GM21526 (cell line): ENCODE measurements at regions not wholly inside any gene's neighbourhood (a gene's known extent, or its start where the extent isn't known, plus 50 kb on each side); places are given as distances from the start of the nearest gene placed in this dataset.
A peak's percentile ranks its signal among the peaks of the same experiment; 100 is the strongest.

Experiments used
- ATAC-seq: cut with Tn5 transposase; IDR thresholded peaks from one replicate; pipeline ENCODE4 v1.9.1; 2021; ENCODE audit warnings: moderate library complexity; ENCODE audit not compliant: unreplicated experiment, low FRiP score

DNA sequence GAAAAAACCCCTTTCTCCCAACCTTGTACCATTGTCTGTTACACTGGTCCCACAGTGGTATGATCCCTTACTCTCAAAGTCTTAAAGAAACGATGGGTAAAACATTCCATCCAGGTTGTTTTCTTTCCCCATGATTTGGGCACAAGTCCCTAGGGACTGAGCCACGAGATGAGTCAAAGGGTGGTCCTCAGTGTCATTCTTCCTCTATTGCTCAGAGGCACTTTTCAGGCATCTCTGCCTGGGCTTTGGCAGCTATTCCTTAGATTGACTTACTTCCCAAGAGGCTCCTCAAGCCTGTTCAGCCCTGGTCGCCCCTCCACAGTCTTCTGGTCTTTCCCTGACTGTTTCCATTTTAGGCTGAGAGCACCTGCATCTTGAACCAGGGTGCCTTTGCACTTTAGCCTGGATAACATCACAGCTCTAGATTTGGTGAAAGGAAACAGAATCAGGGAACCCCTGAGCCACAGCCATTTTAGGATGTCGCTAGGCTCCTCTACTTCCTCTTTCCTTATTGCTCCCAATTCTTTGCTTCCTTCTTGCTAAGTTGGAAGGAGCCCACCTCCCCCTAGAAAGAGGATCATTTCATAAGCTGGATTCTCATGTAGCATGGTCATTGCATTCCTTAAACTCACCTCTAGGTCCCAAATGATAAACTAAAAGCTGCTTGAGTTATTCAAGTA, 131.0 kb upstream of the TPRG1 start:
- no peak for ATAC-seq

DNA sequence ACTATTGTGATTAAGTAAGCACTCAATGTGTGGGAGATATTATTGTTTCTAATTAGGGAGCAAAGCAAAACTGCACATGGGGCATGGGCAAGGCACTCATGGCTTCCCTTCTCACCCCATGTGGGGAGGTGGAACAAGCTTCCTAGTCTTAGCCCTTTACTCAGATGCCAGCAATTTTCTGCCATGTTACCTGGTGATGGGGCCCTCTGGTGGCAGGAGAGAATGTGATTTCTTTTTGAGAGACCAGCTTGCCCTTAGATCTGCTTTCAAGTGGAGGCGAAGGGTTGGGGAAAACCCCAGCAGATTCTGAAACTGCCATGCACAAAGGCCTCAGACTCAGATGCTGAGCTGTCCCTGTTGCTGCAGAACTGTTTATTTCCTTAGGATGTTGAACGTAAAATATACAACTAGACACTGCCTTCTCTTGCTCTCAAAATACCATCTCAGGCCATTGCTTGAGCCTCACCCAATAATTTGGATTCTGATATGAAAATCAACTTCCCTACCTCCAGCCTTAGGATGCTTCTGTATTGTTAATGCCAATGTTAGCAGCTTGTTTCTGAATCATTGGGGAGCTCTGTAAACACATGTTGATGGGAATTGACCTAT, 130.2 kb upstream of the TPRG1 start:
- peak; percentile 98 for ATAC-seq

DNA sequence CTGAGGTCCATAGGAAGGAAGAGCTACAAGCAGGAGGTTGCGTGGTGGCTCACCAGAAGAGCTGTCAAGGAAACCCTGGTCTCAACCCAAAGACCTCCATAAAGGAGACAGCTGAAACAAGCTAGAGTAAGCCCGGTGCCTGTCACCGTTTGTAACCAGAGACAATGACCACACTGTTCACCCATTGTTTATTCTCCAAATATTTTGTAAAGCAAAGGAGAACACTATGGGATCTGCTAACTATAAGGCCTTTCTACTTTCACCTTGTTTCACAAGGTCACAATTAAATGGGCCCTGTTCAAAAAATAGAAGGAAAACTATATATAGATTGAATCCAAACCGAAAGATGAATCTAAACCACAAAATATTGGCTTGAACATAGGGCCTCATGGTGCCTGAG, 128.9 kb upstream of the TPRG1 start:
- no peak for ATAC-seq

DNA sequence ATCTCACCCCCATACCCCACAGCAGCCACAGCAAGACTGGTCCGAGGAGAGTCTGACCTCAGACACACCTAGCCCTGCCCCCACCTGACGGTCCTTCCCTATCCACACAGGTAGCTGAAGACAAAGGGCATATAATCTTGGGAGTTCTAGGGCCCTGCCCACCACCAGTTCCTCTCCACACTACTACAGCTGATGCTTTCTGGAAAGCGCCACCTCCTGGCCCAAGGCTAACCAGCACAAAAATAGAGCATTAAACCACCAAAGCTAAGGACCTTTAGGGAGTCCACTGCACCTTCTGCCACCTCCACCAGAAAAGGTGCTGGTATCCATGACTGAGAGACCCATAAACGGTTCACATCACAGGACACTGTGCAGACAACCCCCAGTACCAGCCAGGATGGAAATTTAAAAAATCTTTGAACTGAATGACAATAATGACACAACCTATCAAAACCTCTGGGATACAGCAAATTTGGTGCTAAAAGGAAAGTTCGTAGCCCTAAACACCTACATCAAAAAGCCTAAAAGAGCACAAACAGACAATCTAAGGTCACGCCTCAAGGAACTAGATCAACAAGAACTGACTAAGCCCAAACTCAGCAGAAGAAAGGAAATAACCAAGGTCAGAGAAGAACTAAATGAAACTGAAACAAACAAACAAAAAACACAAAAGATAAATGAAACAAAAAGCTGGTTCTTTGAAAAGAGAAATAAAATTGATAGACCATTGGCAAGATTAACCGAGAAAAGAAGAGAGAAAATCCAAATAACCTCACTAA, 122.1 kb upstream of the TPRG1 start:
- ATAC-seq, result no peak

DNA sequence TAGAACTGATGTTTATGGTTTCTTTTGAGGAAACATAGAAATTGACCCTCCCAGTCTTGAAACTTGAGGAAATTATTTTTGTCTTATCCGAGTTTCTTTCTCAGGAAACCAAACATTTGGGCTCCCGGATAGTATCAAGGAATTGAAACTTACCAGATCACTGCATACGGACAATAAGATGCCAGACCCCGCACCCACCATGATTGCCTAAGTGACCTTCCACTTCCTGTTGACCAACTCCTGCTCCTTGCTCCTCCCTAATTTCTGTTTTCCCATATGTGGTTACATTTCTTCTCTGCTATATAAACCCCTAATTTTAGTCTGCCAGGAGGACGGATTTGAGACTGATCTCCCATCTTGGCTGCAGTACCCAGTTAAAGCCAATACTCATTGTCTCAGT, 118.4 kb upstream of the TPRG1 start:
- no peak for ATAC-seq

DNA sequence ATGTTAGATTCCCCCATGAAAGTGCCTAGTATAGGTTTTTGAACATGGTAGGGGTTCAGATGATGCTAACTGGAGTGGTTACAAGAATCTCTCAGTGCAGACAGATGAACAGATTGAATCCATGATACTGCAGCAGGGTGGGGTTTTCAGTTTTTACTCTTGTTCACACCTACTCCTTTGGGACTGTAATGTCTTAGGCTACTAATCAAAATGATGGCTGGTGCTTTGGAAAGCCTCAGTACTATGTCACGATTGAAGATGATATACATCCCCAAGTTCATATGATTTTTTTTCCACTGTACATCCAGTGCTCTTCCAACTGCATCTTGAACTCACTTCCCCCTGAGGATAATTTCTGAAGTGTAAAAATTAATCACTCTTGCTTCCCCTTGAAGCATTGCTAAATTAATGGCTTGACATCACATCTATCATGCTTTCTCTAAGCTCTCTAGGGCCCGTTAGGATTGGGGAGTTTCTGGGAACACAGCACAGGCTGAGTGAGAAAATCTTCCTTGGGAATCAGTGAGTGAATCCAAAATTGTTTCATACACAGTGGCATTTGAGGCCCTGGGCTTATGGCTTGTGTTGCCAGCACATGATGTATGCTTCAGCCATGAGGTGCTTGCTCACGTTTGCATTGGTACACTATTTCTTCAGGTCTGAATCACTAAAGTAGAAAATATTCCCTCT, 115.0 kb upstream of the TPRG1 start:
- ATAC-seq, result no peak

DNA sequence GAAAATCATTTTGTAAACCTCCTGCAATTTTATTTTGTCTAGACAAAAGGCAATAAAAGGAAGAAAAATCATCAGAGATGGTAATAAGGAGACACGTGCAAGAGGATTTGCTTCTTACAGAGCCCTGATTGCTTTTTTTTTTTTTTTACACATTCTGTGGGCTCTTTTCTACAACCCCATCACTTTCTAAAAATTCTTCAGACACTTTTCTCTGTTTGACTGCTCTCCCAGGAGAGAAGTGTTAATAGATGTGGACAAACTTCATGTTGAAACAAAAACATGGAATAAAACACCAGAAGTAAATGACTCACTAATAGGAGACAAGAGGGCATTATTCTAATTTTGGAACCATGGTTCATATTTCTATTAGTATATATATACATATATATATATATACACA, 114.4 kb upstream of the TPRG1 start:
- ATAC-seq, result no peak

DNA sequence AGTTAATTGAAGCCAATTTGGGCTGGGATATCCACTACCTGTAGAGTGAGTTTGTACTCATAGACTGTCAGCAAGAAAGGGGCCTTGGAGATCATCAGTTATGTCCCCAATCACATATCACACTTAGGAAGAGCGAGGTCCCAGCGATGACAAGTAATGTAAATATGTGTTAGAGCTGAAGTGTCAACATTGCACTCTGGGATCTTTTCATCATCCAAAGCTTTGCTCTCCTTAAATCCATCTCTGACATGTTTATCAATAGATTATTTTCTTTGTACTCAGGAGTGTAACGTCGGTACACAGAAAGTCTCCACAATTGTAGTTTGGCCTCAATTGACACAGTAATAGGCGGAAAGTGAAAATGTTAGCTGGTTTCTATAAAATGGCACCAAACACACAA, 113.7 kb upstream of the TPRG1 start:
- ATAC-seq, result no peak

DNA sequence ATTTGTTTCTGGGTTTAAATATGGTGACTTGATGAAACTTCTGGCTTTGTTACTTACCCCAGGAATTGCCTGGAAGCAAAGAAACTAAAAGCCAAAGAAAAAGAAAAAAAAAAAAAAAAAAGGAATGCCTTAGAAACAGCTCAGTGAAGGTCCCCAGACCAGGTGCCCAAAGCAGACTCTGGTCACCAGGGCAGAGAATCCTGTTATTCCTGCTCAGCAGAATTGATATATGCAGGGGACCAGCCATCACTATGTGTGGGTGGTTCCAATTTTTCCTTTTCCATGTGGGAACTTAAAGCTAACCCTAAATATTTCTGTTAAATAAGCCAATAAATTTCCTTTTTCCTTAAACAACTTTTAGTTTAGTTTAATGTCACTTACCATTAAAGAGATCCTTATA, 100.8 kb upstream of the TPRG1 start:
- ATAC-seq, result no peak

DNA sequence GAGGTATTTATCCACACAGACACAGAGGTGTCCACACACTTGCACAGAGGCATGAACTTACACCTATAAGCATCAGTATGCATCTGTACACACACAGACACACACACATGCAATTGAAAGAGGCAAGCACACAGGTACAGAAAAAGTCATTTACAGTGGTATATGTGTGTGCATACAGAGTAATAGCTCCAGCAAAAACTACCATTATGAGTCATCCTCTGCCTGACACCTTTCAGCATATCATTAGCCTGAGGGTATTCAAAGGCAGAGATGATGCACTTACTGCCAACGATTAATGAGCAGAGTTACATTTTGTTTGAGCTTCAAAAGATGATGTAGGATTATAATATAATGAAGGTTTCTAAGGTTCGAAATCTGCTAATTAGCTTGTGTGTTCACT, 100.3 kb upstream of the TPRG1 start:
- ATAC-seq, result peak; percentile 72

DNA sequence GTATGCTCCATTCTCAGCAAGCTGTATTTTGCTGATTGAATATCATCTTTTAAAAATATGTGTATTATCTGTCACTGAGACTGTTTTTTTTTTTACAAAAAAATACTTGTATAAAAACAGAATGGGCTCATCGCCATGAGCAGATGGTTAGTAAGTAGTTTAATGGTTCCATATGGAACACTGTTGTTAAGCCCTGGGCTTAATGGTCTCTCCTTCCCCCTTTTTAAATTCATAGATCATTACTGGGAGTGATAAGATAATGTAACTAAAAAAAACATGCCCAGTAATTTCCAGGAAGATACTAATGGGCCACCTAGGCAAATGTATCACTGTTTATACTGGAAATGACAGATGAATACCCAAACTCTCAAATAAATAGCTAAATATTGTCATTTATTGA, 95.3 kb upstream of the TPRG1 start:
- ATAC-seq, result no peak

DNA sequence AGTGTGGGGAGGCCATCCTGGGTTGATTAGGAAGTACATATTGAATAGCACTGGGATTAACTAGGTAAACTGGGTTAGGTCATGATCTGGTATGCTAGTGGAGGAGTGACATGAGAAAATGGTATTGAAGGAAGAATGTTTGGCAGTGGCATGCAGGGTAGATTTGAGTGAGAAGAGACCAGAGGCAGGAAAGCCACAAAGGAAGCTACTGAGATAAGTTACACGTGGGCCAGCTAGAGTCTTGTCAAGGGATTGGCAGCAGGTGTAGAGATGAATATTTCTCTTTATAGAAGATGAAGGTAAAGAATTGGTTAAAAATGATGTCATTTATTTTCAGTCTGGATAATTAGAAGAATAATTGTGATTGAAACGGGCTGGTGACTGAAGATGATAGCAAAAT, 91.0 kb upstream of the TPRG1 start:
- ATAC-seq, result no peak

DNA sequence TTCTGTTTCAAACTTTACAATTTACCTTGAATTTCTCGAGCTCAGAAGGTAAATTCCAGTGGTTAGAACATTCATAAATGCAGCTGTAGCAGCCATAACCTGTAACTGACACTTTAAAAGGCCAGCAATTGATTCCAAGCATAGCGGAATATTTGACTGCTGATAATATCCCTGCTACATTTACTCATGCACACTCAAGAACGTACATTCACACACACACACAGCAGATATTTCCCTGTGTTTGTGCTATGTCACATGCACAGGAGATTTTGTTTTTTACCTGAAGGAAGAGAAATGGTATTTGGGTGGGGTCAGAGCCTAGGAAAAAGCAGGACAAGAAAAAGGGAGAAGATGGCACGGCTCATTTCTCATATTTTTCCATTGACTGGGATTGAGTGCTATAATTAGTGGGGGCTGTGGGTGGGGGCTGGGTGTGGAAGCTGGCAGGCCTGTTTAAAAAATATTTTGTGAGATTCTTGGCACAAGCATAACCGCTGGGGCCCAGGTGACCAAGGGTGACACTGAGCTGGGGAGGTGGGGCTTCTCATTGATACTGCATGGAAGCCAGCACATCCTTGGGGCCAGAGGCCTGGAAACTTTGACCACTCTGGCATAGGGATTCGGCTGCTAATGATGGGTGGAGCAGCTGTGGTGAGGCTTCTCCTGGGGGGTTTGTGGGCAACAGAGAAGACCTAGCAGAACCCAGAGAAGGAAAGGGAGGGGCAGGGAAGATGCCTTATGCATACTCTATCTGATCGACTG, 88.9 kb upstream of the TPRG1 start:
- ATAC-seq, result no peak

DNA sequence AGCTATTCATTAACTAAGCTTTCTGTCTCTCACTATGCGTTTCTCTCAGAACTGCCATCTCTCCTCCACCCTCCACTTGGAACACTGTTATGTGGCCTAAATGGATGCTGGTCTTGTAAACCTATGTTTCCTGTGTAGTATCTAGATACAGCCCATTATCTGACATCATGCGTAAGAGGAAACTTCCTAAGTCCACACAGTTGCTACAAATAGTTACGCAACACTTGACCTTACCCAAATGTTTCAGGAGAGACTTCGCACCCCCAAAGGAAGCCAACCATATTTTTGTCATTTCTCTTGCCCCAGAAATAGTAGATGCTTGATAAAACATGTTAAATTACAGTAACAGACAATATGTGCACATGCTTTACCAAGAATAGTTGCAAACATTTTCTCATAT, 87.2 kb upstream of the TPRG1 start:
- no peak for ATAC-seq

DNA sequence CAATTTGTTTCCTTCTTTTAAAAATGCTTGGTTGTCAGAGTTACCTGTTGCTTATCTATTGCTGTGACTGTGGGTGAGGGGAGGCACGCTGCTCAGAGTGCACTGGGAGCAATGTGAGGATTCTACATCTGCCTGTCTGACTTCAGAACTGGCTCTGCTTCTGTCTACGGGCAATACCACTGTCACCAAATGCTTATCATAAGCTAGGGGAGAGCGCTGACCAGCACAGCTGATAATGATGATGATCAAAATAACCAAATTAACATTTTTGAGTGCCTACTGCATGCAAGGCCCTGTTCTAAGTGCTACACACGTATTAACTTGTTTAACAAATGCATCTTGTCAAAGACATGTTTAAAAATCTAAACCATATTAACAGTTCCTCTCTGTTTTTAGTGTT, 79.2 kb upstream of the TPRG1 start:
- no peak for ATAC-seq

DNA sequence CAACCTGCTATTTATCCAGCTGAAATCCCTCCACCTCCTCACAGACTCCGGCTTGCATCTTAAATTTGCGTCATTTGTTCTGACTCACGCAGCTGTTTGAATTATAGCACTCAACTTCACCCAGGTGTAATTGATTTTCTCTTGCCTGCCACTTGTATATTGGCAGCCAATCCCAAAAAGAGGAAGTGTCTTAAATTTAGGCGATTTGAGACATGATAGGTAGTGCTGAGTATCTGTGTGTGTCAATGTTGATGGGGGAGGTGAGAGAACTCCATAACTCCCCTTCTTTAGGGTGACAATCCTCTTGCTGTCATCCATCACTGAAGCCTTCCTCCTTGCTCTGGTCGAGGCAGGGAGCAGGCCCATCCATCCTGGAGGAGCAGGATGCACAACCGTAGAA, 77.2 kb upstream of the TPRG1 start:
- no peak for ATAC-seq

DNA sequence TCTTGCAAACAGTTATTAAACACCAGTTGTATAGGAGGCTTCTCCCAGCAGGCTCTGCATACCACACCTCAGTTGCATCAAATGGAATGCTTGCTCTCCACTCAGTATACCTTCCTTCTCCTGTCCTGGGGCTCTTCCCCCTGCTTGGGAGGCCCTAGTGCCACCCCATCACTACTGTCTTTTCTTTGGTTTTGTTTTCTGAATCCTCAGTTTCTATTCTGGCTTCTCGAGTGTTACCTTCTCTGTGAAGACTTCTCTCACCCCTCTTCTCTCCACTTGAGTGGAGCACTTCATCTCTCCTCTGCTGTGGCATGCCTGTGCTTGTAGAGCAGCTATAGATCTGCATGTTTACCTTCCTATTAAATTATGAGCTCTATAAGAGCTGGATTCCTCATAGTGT, 75.7 kb upstream of the TPRG1 start:
- no peak for ATAC-seq

DNA sequence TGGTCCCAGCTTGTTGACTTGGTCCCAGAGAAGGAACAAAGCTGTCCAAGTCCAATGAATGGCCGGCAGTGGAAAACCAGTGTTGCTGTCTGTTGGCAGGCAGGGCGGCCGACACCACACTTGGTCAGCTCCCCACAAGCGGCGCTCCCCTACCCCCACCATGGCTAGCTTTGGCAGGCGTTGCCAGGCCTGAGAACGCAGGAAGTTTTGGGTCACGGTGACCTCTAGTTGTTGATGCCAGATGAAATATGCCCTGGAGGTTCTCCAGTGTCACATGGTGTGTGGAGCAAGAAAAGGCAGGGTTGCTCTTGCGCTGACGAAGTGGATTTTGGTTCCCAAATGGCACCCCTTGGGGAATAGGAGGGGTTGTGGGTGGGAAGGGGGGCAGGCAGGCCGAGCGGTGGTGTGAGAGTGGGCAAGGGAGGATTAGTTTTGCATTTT, 72.7 kb upstream of the TPRG1 start:
- ATAC-seq, result no peak

DNA sequence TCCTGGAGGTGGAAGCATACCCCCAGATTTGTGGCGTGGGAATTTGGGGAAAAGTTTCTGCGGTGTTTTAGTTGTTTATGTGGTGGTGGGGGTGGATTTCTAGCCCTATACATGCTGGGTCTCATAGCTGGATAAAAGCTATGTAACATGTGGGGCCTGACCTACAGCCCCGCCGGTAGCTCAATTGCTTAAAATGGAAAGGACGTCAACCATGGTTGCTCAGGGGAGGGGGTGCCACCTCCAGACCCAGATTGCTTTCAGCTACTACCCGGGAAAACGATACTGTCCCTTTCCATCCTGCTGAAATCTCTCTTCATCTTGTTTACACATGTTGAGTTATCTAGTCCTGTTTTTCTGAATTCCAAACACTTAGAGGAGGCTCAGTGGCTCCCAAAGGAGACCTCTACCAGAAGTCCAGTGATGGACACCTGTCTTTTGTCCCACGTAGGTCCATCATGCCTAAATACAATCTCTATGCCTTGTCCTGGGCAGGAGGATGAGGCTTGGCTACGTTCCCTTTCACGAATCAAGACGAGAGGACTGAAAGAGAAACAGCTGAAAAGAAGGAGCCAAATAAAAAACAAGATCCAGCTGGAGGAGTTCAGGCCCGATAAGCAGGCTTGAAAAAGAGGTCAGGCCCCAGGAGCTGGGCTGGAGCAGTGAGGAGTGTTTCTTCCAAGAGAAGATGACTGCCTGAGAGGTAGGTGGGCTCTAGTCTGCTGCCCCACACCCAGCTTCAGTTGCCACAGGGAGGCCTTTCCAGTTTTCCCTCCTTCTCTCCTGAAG, 72.1 kb upstream of the TPRG1 start:
- no peak for ATAC-seq

DNA sequence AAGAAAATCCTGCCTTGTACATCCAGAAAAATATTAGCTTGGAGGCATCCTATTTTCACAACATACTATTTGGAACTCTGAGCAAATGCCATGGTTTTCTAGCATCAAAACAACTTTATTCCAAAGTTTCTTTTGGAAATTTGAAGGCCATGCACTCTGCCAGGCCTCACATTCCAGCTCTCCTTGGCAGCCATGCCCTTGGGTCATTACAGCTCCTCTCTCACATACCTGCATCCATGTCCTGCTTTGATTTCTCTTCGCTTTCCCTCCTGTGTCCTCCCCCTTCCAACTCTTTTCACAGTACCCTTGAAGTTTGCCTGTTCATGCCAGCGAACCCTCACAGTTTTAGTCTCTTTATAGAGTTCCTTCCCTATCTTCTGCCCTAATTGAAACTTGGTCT, 70.9 kb upstream of the TPRG1 start:
- no peak for ATAC-seq
